Breast epithelium (tissue), 3 donors: ENCODE measurements at regions not wholly inside any gene's neighbourhood (a gene's known extent, or its start where the extent isn't known, plus 50 kb on each side); places are given as distances from the start of the nearest gene placed in this dataset.

Experiments
- POLR2A ChIP-seq: fragments of 450-650 bp; IDR thresholded peaks from one replicate; pipeline ENCODE4 v1.6.1; 2016; ENCODE audit warnings: antibody characterized with exemption, mild to moderate bottlenecking, moderate library complexity
- POLR2AphosphoS5 ChIP-seq, 3 donors: sonication (generic); formaldehyde crosslinking; IDR thresholded peaks; one replicate each; pipeline ENCODE4 v1.6.1; 2017; ENCODE audit warnings: antibody characterized with exemption in 3 of 3
- TF ChIP-seq, protein P1 (sequence below), 3 donors: fragments of 450-650 bp; IDR thresholded peaks; one replicate each; pipeline ENCODE4 v1.5.1; 2016 to 2017; ENCODE audit warnings: antibody characterized with exemption in 3 of 3, mild to moderate bottlenecking in 3 of 3, moderate library complexity in 3 of 3

GRCh38 chr2:204144492-204144891 lies 207.9 kb downstream of the ICOS start:
- TF ChIP-seq, protein P1, sequence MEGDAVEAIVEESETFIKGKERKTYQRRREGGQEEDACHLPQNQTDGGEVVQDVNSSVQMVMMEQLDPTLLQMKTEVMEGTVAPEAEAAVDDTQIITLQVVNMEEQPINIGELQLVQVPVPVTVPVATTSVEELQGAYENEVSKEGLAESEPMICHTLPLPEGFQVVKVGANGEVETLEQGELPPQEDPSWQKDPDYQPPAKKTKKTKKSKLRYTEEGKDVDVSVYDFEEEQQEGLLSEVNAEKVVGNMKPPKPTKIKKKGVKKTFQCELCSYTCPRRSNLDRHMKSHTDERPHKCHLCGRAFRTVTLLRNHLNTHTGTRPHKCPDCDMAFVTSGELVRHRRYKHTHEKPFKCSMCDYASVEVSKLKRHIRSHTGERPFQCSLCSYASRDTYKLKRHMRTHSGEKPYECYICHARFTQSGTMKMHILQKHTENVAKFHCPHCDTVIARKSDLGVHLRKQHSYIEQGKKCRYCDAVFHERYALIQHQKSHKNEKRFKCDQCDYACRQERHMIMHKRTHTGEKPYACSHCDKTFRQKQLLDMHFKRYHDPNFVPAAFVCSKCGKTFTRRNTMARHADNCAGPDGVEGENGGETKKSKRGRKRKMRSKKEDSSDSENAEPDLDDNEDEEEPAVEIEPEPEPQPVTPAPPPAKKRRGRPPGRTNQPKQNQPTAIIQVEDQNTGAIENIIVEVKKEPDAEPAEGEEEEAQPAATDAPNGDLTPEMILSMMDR (IDR thresholded peaks at IDR 0.05), result no peak
- TF ChIP-seq POLR2A, result no peak
- TF ChIP-seq POLR2AphosphoS5 (IDR thresholded peaks at IDR 0.05), result no peak
